HCT116 (cell line): ENCODE measurements at regions not wholly inside any gene's neighbourhood (a gene's known extent, or its start where the extent isn't known, plus 50 kb on each side); places are given as distances from the start of the nearest gene placed in this dataset.

Experiments
- ATAC-seq: fragments of 200-7000 bp; cut with Tn5 transposase; 2 replicates; pipeline ENCODE4 v1.9.1; 2020; ENCODE audit warnings: mild to moderate bottlenecking, moderate library complexity
- BruUV-seq: library from RNA; stranded (reverse); fragments of 400-500 nt; replicated peaks from 2 replicates; lab custom pipeline; 2021; lab: Mats Ljungman, UMichigan
- CTCF ChIA-PET: fragments of 300-600 bp; sonication (Branson Sonifier 250); formaldehyde crosslinking; loops from one replicate; lab custom pipeline; 2021; ENCODE audit warnings: antibody characterized with exemption; lab: Charles Lee
- POLR2A ChIA-PET: fragments of 300-600, 350-600 bp; sonication (Branson Sonifier 250); formaldehyde crosslinking; loops from one replicate; lab custom pipeline; 2021; ENCODE audit warnings: antibody characterized with exemption; lab: Charles Lee
- RAD21 ChIA-PET, 2 experiments: fragments of 300-600 bp; sonication (Branson Sonifier 250); formaldehyde crosslinking; loops; one replicate each; lab custom pipeline; 2023; ENCODE audit warnings: low total read pairs in 2 of 2; ENCODE audit not compliant: uncharacterized antibody in 2 of 2, unreplicated experiment in 2 of 2, low non-redundant PET in 1 of 2; lab: Charles Lee
- DNase-seq: peaks from one replicate; pipeline ENCODE4 v3.0.0-alpha.2; 2010; ENCODE audit warnings: low read depth, low spot score
- H2AFZ ChIP-seq: fragments of 200-600 bp; shearing (Covaris generic), sonication (generic); 2 replicates; pipeline ENCODE4 v1.6.1; 2017; ENCODE audit warnings: low read depth, mixed run types, mixed read lengths, antibody characterized with exemption, low read length; ENCODE audit not compliant: poor library complexity, severe bottlenecking
- H3K27ac ChIP-seq: 2 replicates; pipeline ENCODE4 v1.5.1; 2012; ENCODE audit warnings: low read depth, low read length
- H3K27me3 ChIP-seq: fragments of 200-600 bp; sonication (generic); 2 replicates; pipeline ENCODE4 v1.6.1; 2016; ENCODE audit warnings: mixed run types, low read length, mixed read lengths; ENCODE audit not compliant: insufficient read depth
- H3K36me3 ChIP-seq, 2 experiments: fragments of 200-500 bp in 1 of 2; fragments of 200-600 bp in 1 of 2; sonication (Bioruptor generic) in 1 of 2; sonication (generic) in 1 of 2; 2 replicates each; pipeline versions ENCODE4 v1.5.1 to v1.6.1; 2014 to 2016; ENCODE audit warnings: low read length in 2 of 2, inconsistent platforms in 1 of 2, mixed read lengths in 1 of 2, mixed run types in 1 of 2; ENCODE audit not compliant: insufficient read depth in 2 of 2, control insufficient read depth in 1 of 2
- H3K4me1 ChIP-seq, 2 experiments: fragments of 200-600 bp in 1 of 2; sonication (generic) in 1 of 2; 2 replicates each; pipeline versions ENCODE4 v1.5.1 to v1.6.1; 2012 to 2017; ENCODE audit warnings: low read length in 2 of 2, inconsistent platforms in 1 of 2, mild to moderate bottlenecking in 1 of 2, mixed read lengths in 1 of 2, mixed run types in 1 of 2, moderate library complexity in 1 of 2; ENCODE audit not compliant: insufficient read depth in 2 of 2, control insufficient read depth in 1 of 2
- H3K4me2 ChIP-seq: fragments of 200-600 bp; sonication (generic); 2 replicates; pipeline ENCODE4 v1.6.1; 2017; ENCODE audit warnings: mixed run types, low read length, mixed read lengths
- H3K4me3 ChIP-seq, 2 experiments: fragments of 200-600 bp in 1 of 2; sonication (generic) in 1 of 2; replicated peaks in 1 of 2; 2 replicates each; pipeline ENCODE4 v1.5.1; 2011 to 2016; ENCODE audit warnings: low read length in 2 of 2, control low read depth in 1 of 2, low read depth in 1 of 2, mild to moderate bottlenecking in 1 of 2, mixed read lengths in 1 of 2, mixed run types in 1 of 2
- H3K79me2 ChIP-seq: fragments of 200-600 bp; sonication (generic); 2 replicates; pipeline ENCODE4 v1.6.1; 2017; ENCODE audit warnings: mild to moderate bottlenecking, mixed run types, low read length, moderate library complexity, mixed read lengths; ENCODE audit not compliant: insufficient read depth
- H3K9ac ChIP-seq: fragments of 200-600 bp; sonication (generic); 2 replicates; pipeline ENCODE4 v1.6.1; 2016; ENCODE audit warnings: low read length, mixed read lengths
- H3K9me2 ChIP-seq: fragments of 200-600 bp; sonication (generic), shearing (Covaris generic); 2 replicates; pipeline ENCODE4 v1.6.1; 2017; ENCODE audit warnings: mixed run types, mild to moderate bottlenecking, moderate library complexity; ENCODE audit not compliant: insufficient read depth
- H3K9me3 ChIP-seq, 2 experiments: fragments of 200-500 bp in 1 of 2; fragments of 200-600 bp in 1 of 2; sonication (Bioruptor generic) in 1 of 2; sonication (generic) in 1 of 2; 2 replicates each; pipeline ENCODE4 v1.6.1; 2014 to 2017; ENCODE audit warnings: low read length in 2 of 2, mixed read lengths in 2 of 2, inconsistent platforms in 1 of 2, low read depth in 1 of 2, mild to moderate bottlenecking in 1 of 2, mixed run types in 1 of 2, moderate library complexity in 1 of 2; ENCODE audit not compliant: control insufficient read depth in 1 of 2, insufficient read depth in 1 of 2
- H4K20me1 ChIP-seq: fragments of 200-600 bp; sonication (generic), shearing (Covaris generic); 2 replicates; pipeline ENCODE4 v1.6.1; 2017; ENCODE audit warnings: mixed run types, mild to moderate bottlenecking, moderate library complexity; ENCODE audit not compliant: insufficient read depth
- ATF3 ChIP-seq: IDR thresholded peaks from 2 replicates; pipeline ENCODE4 v1.6.1; 2012
- ELF1 ChIP-seq: IDR thresholded peaks from 2 replicates; pipeline ENCODE4 v1.6.1; 2012; ENCODE audit warnings: low read depth, borderline replicate concordance
- EZH2 ChIP-seq: fragments of 200-600 bp; sonication (generic); IDR thresholded peaks from 2 replicates; pipeline ENCODE4 v1.6.1; 2017; ENCODE audit warnings: antibody characterized with exemption, mixed run types
- EZH2phosphoT487 ChIP-seq: fragments of 200-600 bp; IDR thresholded peaks from 2 replicates; pipeline ENCODE4 v1.6.1; 2018; ENCODE audit warnings: antibody characterized with exemption, borderline replicate concordance
- POLR2A ChIP-seq: IDR thresholded peaks from 2 replicates; pipeline ENCODE4 v1.7.0; 2011; ENCODE audit warnings: borderline replicate concordance; ENCODE audit not compliant: insufficient read depth, insufficient read length; ENCODE audit errors: extremely low read depth
- POLR2AphosphoS5 ChIP-seq: IDR thresholded peaks from 2 replicates; pipeline ENCODE4 v1.6.1; 2011; ENCODE audit warnings: mild to moderate bottlenecking, low read depth, low read length, moderate library complexity
- REST ChIP-seq: IDR thresholded peaks from 2 replicates; pipeline ENCODE4 v1.6.1; 2012; ENCODE audit warnings: low read depth
- SIN3A ChIP-seq: IDR thresholded peaks from 2 replicates; pipeline ENCODE4 v1.6.1; 2012; ENCODE audit warnings: low read depth
- TCF7L2 ChIP-seq: IDR thresholded peaks from 2 replicates; pipeline ENCODE4 v1.7.0; 2011; ENCODE audit warnings: borderline replicate concordance, inconsistent platforms; ENCODE audit not compliant: insufficient read depth, insufficient read length; ENCODE audit errors: extremely low read depth
- ZFX ChIP-seq: fragments of 450-650 bp; IDR thresholded peaks from 2 replicates; pipeline ENCODE4 v1.6.1; 2017
- ZNF274 ChIP-seq: fragments of 200-500 bp; sonication (Bioruptor generic); IDR thresholded peaks from 2 replicates; pipeline ENCODE4 v1.6.1; 2014; ENCODE audit warnings: mild to moderate bottlenecking, low read depth, low read length, inconsistent platforms
- intact Hi-C: fragments of 100-400 bp; cut with micrococcal nuclease; formaldehyde crosslinking; loops from 2 replicates; pipeline ENCODE4 v1.10.0; 2022

- intact Hi-C loops: no loop called here
- no peak overlapping the region for H3K9ac ChIP-seq
- H3K9me2 ChIP-seq: no peaks in the 10 kb centered on the region
- H3K4me3 ChIP-seq: no peak overlapping the region
- H3K36me3 ChIP-seq: no peaks in the 10 kb centered on the region
- H3K4me2 ChIP-seq: no peak overlapping the region
- no peaks in the 10 kb centered on the region for H4K20me1 ChIP-seq
- no peak for ATAC-seq
- peaks cover 6% of the 10 kb centered on the region; the same call in 1 of the 2 replicates for H3K27me3 ChIP-seq
- H3K79me2 ChIP-seq: no peaks in the 10 kb centered on the region
- TF ChIP-seq ZNF274 (no peak), ELF1 (no peak), EZH2phosphoT487 (no peak), POLR2A (no peak), POLR2AphosphoS5 (no peak), ATF3 (no peak), ZFX (no peak), REST (no peak), SIN3A (no peak), TCF7L2 (no peak), EZH2 (no peak)
- BruUV-seq: no TSS peak
- POLR2A ChIA-PET: no interaction called here
- CTCF ChIA-PET: no interaction called here
- H3K4me1 ChIP-seq: no peaks in the 10 kb centered on the region
- no peak for DNase-seq
- RAD21 ChIA-PET: no interaction called here
- no peaks in the 10 kb centered on the region for H3K9me3 ChIP-seq
- no peak overlapping the region for H3K27ac ChIP-seq
- H2AFZ ChIP-seq: no peak overlapping the region
Observed at GRCh38 chr2:16154061-16154460, 213.7 kb downstream of the MYCN start.
